Breast epithelium (tissue), 3 donors: ENCODE measurements at regions not wholly inside any gene's neighbourhood (a gene's known extent, or its start where the extent isn't known, plus 50 kb on each side); places are given as distances from the start of the nearest gene placed in this dataset.

Source experiments
- POLR2AphosphoS5 ChIP-seq, 3 donors: sonication (generic); formaldehyde crosslinking; IDR thresholded peaks; one replicate each; pipeline ENCODE4 v1.6.1; 2017; ENCODE audit warnings: antibody characterized with exemption in 3 of 3
- TF ChIP-seq, protein P1 (sequence below), 3 donors: fragments of 450-650 bp; IDR thresholded peaks; one replicate each; pipeline ENCODE4 v1.5.1; 2016 to 2017; ENCODE audit warnings: antibody characterized with exemption in 3 of 3, mild to moderate bottlenecking in 3 of 3, moderate library complexity in 3 of 3

DNA sequence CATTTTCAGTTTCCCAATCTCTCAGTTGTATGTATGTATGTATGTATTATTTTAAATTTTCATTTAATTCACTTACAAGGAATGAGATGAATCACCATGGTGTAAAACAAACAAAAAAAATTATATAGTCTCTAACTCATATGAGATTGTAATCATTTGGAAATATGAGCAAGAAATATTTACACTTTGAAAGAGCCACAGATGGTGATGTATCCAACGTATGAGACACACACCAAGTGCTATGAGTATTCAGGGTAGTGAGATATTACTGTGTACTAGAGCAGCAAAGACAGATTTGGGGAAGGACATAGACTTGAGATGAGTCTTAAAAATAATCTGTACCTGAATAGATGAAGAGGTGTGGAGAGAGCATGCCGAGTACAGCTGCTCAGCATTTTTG, 1154.4 kb downstream of the RAPGEF2 start:
- TF ChIP-seq, protein P1, sequence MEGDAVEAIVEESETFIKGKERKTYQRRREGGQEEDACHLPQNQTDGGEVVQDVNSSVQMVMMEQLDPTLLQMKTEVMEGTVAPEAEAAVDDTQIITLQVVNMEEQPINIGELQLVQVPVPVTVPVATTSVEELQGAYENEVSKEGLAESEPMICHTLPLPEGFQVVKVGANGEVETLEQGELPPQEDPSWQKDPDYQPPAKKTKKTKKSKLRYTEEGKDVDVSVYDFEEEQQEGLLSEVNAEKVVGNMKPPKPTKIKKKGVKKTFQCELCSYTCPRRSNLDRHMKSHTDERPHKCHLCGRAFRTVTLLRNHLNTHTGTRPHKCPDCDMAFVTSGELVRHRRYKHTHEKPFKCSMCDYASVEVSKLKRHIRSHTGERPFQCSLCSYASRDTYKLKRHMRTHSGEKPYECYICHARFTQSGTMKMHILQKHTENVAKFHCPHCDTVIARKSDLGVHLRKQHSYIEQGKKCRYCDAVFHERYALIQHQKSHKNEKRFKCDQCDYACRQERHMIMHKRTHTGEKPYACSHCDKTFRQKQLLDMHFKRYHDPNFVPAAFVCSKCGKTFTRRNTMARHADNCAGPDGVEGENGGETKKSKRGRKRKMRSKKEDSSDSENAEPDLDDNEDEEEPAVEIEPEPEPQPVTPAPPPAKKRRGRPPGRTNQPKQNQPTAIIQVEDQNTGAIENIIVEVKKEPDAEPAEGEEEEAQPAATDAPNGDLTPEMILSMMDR (IDR thresholded peaks at IDR 0.05): no peak
- TF ChIP-seq POLR2AphosphoS5 (IDR thresholded peaks at IDR 0.05): no peak
